ENCODE measurements at regions not wholly inside any gene's neighbourhood (a gene's known extent, or its start where the extent isn't known, plus 50 kb on each side); places are given as distances from the start of the nearest gene placed in this dataset.

DNA sequence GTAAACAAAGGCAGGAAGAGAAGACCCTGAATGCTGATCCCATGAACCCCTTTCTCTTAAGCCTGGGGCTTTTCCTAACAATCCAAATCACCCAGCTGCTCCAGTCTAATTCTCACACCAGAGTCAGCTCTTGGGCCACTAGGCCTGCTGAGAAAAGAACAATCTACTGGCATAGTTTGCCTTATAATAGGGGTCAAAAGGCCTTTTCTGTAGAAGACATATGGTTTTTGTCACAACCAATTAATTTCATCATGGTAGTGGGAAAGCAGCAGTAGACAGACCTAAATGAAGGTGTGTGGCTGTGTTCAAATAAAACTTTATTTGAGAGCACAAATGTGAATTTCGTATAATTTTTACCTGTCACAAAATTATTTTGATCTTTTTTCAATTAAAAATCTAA, 994.7 kb upstream of the EPHA7 start (continued):
- TF ChIP-seq, protein P1, sequence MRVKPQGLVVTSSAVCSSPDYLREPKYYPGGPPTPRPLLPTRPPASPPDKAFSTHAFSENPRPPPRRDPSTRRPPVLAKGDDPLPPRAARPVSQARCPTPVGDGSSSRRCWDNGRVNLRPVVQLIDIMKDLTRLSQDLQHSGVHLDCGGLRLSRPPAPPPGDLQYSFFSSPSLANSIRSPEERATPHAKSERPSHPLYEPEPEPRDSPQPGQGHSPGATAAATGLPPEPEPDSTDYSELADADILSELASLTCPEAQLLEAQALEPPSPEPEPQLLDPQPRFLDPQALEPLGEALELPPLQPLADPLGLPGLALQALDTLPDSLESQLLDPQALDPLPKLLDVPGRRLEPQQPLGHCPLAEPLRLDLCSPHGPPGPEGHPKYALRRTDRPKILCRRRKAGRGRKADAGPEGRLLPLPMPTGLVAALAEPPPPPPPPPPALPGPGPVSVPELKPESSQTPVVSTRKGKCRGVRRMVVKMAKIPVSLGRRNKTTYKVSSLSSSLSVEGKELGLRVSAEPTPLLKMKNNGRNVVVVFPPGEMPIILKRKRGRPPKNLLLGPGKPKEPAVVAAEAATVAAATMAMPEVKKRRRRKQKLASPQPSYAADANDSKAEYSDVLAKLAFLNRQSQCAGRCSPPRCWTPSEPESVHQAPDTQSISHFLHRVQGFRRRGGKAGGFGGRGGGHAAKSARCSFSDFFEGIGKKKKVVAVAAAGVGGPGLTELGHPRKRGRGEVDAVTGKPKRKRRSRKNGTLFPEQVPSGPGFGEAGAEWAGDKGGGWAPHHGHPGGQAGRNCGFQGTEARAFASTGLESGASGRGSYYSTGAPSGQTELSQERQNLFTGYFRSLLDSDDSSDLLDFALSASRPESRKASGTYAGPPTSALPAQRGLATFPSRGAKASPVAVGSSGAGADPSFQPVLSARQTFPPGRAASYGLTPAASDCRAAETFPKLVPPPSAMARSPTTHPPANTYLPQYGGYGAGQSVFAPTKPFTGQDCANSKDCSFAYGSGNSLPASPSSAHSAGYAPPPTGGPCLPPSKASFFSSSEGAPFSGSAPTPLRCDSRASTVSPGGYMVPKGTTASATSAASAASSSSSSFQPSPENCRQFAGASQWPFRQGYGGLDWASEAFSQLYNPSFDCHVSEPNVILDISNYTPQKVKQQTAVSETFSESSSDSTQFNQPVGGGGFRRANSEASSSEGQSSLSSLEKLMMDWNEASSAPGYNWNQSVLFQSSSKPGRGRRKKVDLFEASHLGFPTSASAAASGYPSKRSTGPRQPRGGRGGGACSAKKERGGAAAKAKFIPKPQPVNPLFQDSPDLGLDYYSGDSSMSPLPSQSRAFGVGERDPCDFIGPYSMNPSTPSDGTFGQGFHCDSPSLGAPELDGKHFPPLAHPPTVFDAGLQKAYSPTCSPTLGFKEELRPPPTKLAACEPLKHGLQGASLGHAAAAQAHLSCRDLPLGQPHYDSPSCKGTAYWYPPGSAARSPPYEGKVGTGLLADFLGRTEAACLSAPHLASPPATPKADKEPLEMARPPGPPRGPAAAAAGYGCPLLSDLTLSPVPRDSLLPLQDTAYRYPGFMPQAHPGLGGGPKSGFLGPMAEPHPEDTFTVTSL (CRISPR knock-in tag; IDR thresholded peaks at IDR 0.05; ENCODE audit: borderline replicate concordance): no peak
- TF ChIP-seq ZSCAN22 (CRISPR knock-in tag; IDR thresholded peaks at IDR 0.05) (no peak), SIN3A (IDR thresholded peaks at IDR 0.05; ENCODE audit: borderline replicate concordance, low read depth, low read length) (no peak), GTF2F1 (IDR thresholded peaks at IDR 0.05; ENCODE audit: low read length) (no peak), ZNF225 (CRISPR knock-in tag; IDR thresholded peaks at IDR 0.05) (no peak), ZNF850 (CRISPR knock-in tag; conservative IDR thresholded peaks at IDR 0.05) (no peak)

DNA sequence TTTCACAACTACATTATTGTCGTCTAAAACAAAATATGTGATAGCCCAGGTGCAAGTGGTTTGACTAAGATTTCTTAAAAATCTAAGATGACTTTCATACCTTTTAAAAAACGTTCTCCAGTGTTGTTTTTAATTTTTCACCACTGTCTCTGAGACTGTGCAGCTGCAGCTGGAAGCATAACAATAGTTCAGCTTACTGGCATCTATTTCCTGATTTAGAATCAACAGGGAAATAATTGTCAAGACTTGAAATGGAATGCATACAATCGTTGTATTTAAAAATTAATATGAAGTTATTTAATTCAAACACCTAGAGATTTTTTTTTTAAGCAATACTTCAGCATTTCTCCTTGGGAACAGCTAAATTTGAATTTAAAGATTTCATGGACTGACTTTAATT, 982.0 kb upstream of the EPHA7 start:
- Histone ChIP-seq H3K36me3 (replicated peaks in 1 of 2; ENCODE audit: control insufficient read depth in 1 of 2, insufficient read depth in 2 of 2, low read length in 2 of 2) (no peaks in the 10 kb centered on the region), H2AFZ (ENCODE audit: low read length) (no peak overlapping the region), H3K9ac (ENCODE audit: insufficient read depth, low read depth, low read length) (no peak overlapping the region), H3K79me2 (ENCODE audit: insufficient read depth, low read length) (no peaks in the 10 kb centered on the region), H3K4me1 (ENCODE audit: insufficient read depth, low read length) (no peaks in the 10 kb centered on the region), H3K9me3 (ENCODE audit: low read length) (no peaks in the 10 kb centered on the region), H4K20me1 (ENCODE audit: insufficient read depth, low read length) (no peaks in the 10 kb centered on the region), H3K4me2 (ENCODE audit: low read depth, low read length) (no peak overlapping the region), H3K27ac (ENCODE audit: extremely low read length, insufficient read depth, low read length) (no peak overlapping the region), H3K4me3 (replicated peaks in 1 of 3; ENCODE audit: insufficient read depth in 1 of 3, low read depth in 2 of 3, low read length in 3 of 3) (no peak overlapping the region), H3K27me3 (ENCODE audit: control insufficient read depth in 1 of 2, insufficient read depth in 2 of 2, low read length in 2 of 2) (no peaks in the 10 kb centered on the region)
- intact Hi-C loops (cut with micrococcal nuclease; ENCODE audit: unreplicated experiment): no loop called here
- in situ Hi-C loops (cut with HindIII; ENCODE audit: extremely low pct_ligation_motif_present, low pct_unique_long_range_greater_than_20kb): no loop called here
- ATAC-seq: no peak
- POLR2A ChIA-PET: no interaction called here
- WGBS (ENCODE audit: low lambda C conversion rate): 2% methylated on average over 3 of the region's 3 CpGs
- no TSS peak for BruUV-seq (replicated peaks)
- FAIRE-seq: no peak
- CTCF ChIA-PET (ENCODE audit: low intra/inter-chr PET ratio, low total read pairs): no interaction called here
- DNase-seq (ENCODE audit: low spot score): no peak
- TF ChIP-seq ZNF570 (CRISPR knock-in tag; IDR thresholded peaks at IDR 0.05; ENCODE audit: borderline replicate concordance): no peak
- TF ChIP-seq HOXA5 (CRISPR knock-in tag; IDR thresholded peaks at IDR 0.05): no peak
- TF ChIP-seq, protein P2, sequence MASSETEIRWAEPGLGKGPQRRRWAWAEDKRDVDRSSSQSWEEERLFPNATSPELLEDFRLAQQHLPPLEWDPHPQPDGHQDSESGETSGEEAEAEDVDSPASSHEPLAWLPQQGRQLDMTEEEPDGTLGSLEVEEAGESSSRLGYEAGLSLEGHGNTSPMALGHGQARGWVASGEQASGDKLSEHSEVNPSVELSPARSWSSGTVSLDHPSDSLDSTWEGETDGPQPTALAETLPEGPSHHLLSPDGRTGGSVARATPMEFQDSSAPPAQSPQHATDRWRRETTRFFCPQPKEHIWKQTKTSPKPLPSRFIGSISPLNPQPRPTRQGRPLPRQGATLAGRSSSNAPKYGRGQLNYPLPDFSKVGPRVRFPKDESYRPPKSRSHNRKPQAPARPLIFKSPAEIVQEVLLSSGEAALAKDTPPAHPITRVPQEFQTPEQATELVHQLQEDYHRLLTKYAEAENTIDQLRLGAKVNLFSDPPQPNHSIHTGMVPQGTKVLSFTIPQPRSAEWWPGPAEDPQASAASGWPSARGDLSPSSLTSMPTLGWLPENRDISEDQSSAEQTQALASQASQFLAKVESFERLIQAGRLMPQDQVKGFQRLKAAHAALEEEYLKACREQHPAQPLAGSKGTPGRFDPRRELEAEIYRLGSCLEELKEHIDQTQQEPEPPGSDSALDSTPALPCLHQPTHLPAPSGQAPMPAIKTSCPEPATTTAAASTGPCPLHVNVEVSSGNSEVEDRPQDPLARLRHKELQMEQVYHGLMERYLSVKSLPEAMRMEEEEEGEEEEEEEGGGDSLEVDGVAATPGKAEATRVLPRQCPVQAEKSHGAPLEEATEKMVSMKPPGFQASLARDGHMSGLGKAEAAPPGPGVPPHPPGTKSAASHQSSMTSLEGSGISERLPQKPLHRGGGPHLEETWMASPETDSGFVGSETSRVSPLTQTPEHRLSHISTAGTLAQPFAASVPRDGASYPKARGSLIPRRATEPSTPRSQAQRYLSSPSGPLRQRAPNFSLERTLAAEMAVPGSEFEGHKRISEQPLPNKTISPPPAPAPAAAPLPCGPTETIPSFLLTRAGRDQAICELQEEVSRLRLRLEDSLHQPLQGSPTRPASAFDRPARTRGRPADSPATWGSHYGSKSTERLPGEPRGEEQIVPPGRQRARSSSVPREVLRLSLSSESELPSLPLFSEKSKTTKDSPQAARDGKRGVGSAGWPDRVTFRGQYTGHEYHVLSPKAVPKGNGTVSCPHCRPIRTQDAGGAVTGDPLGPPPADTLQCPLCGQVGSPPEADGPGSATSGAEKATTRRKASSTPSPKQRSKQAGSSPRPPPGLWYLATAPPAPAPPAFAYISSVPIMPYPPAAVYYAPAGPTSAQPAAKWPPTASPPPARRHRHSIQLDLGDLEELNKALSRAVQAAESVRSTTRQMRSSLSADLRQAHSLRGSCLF (CRISPR knock-in tag; IDR thresholded peaks at IDR 0.05; ENCODE audit: borderline replicate concordance): no peak
- TF ChIP-seq, protein P3, sequence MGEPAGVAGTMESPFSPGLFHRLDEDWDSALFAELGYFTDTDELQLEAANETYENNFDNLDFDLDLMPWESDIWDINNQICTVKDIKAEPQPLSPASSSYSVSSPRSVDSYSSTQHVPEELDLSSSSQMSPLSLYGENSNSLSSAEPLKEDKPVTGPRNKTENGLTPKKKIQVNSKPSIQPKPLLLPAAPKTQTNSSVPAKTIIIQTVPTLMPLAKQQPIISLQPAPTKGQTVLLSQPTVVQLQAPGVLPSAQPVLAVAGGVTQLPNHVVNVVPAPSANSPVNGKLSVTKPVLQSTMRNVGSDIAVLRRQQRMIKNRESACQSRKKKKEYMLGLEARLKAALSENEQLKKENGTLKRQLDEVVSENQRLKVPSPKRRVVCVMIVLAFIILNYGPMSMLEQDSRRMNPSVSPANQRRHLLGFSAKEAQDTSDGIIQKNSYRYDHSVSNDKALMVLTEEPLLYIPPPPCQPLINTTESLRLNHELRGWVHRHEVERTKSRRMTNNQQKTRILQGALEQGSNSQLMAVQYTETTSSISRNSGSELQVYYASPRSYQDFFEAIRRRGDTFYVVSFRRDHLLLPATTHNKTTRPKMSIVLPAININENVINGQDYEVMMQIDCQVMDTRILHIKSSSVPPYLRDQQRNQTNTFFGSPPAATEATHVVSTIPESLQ (CRISPR knock-in tag; conservative IDR thresholded peaks at IDR 0.05): no peak
- TF ChIP-seq RXRA (CRISPR knock-in tag; IDR thresholded peaks at IDR 0.05): no peak
- TF ChIP-seq KLF12 (CRISPR knock-in tag; IDR thresholded peaks at IDR 0.05; ENCODE audit: borderline replicate concordance): no peak

Measured in HepG2 (cell line).